K562 (cell line): ENCODE measurements at regions not wholly inside any gene's neighbourhood (a gene's known extent, or its start where the extent isn't known, plus 50 kb on each side); places are given as distances from the start of the nearest gene placed in this dataset.
A peak's percentile ranks its signal among the peaks of the same experiment; 100 is the strongest.
"Not testable (repeated sequence)": the region's sequence is repeated elsewhere in the genome, so short reads cannot be mapped to it uniquely, and the experiment has no call there.

Experiments used
- ATAC-seq: fragments of 200-7000 bp; cut with Tn5 transposase; 3 replicates; pipeline ENCODE4 v1.9.1; 2020; ENCODE audit warnings: moderate library complexity
- BruUV-seq: library from RNA; stranded (reverse); fragments of 400-500 nt; replicated peaks from 2 replicates; lab custom pipeline; 2021; lab: Mats Ljungman, UMichigan
- CTCF ChIA-PET: fragments of 300-600 bp; formaldehyde crosslinking; extraction: SDS; loops from one replicate; lab custom pipeline; 2021; ENCODE audit warnings: low intra/inter-chr PET ratio; lab: Yijun Ruan, JAX
- POLR2A ChIA-PET: fragments of 300-600, 350-650 bp; sonication (Branson Sonifier 250); formaldehyde crosslinking; extraction: SDS; loops from one replicate; lab custom pipeline; 2021; ENCODE audit warnings: antibody characterized with exemption, inconsistent platforms; lab: Yijun Ruan, JAX
- DNase-seq, 4 experiments: peaks; one replicate each; pipeline versions ENCODE4 v3.0.0 to v3.0.0-alpha.2; 2011 to 2018; ENCODE audit warnings: low spot score in 3 of 4, mixed read lengths in 3 of 4; ENCODE audit errors: extremely low read depth in 1 of 4
- FAIRE-seq: peaks from 2 replicates; lab custom pipeline; 2011; peaks lifted over from hg19 to GRCh38; lab: Jason Lieb, UNC
- H2AFZ ChIP-seq: 2 replicates; pipeline ENCODE4 v1.6.0; 2011; ENCODE audit warnings: low read depth, low read length, control low read depth, inconsistent platforms
- H3K27ac ChIP-seq: fragments of 200-600 bp; 3 replicates; pipeline ENCODE4 v1.8.0; 2011; ENCODE audit warnings: low read depth, mild to moderate bottlenecking, control low read depth, inconsistent platforms, low read length, moderate library complexity, mixed read lengths; ENCODE audit errors: extremely low read depth
- H3K27me3 ChIP-seq, 2 experiments: fragments of 300-600 bp in 1 of 2; 2 replicates in 1 of 2; 3 replicates in 1 of 2; pipeline versions ENCODE4 v1.6.0 to v1.8.0; 2011; ENCODE audit warnings: inconsistent platforms in 2 of 2, low read length in 2 of 2, mild to moderate bottlenecking in 1 of 2, mixed read lengths in 1 of 2, moderate library complexity in 1 of 2; ENCODE audit not compliant: control insufficient read depth in 2 of 2, insufficient read depth in 2 of 2
- H3K36me3 ChIP-seq: fragments of 300-600 bp; 3 replicates; pipeline ENCODE4 v1.8.0; 2011; ENCODE audit warnings: mild to moderate bottlenecking, low read length, inconsistent platforms; ENCODE audit not compliant: control insufficient read depth, insufficient read depth
- H3K4me1 ChIP-seq, 2 experiments: fragments of 200-600 bp in 1 of 2; replicated peaks in 1 of 2; 2 replicates in 1 of 2; 3 replicates in 1 of 2; pipeline versions ENCODE4 v1.5.1 to v1.8.0; 2011; ENCODE audit warnings: inconsistent platforms in 2 of 2, low read length in 2 of 2, mild to moderate bottlenecking in 1 of 2, mixed read lengths in 1 of 2, moderate library complexity in 1 of 2; ENCODE audit not compliant: control insufficient read depth in 2 of 2, insufficient read depth in 2 of 2
- H3K4me2 ChIP-seq: 2 replicates; pipeline ENCODE4 v1.6.1; 2011; ENCODE audit warnings: low read length, control low read depth, inconsistent platforms, mixed read lengths; ENCODE audit not compliant: insufficient read depth
- H3K4me3 ChIP-seq: fragments of 200-600 bp; sonication (generic), shearing (Covaris generic); 2 replicates; pipeline ENCODE4 v1.5.1; 2016; ENCODE audit warnings: control low read depth, inconsistent platforms
- H3K79me2 ChIP-seq: fragments of 200-600 bp; 3 replicates; pipeline ENCODE4 v1.8.0; 2011; ENCODE audit warnings: low read length, inconsistent platforms; ENCODE audit not compliant: control insufficient read depth, insufficient read depth
- H3K9ac ChIP-seq, 2 experiments: 2 replicates each; pipeline versions ENCODE4 v1.6.0 to v1.6.1; 2011; ENCODE audit warnings: low read depth in 2 of 2, low read length in 2 of 2, control low read depth in 1 of 2, inconsistent platforms in 1 of 2, mild to moderate bottlenecking in 1 of 2, mixed read lengths in 1 of 2; ENCODE audit not compliant: insufficient read depth in 1 of 2
- H3K9me1 ChIP-seq: one replicate; pipeline ENCODE4 v1.6.0; 2011; ENCODE audit warnings: inconsistent platforms, mild to moderate bottlenecking, low read length, moderate library complexity; ENCODE audit not compliant: control insufficient read depth, insufficient read depth
- H3K9me3 ChIP-seq: replicated peaks from 2 replicates; pipeline ENCODE4 v1.5.1; 2011; ENCODE audit warnings: low read depth, low read length, inconsistent platforms; ENCODE audit not compliant: control insufficient read depth, insufficient read depth
- H4K20me1 ChIP-seq: replicated peaks from 2 replicates; pipeline ENCODE4 v1.6.1; 2011; ENCODE audit warnings: low read length, inconsistent platforms, mixed read lengths; ENCODE audit not compliant: control insufficient read depth, insufficient read depth
- MED1 ChIP-seq: sonication (generic); formaldehyde crosslinking; IDR thresholded peaks from 2 replicates; pipeline ENCODE4 v1.8.1; 2023; ENCODE audit warnings: missing genetic modification reagents, borderline replicate concordance
- RAD21 ChIP-seq, 2 experiments: fragments of 250-450 bp in 1 of 2; fragments of 450-650 bp in 1 of 2; sonication (Bioruptor Pico) in 1 of 2; formaldehyde crosslinking in 1 of 2; IDR thresholded peaks in 1 of 2; conservative IDR thresholded peaks in 1 of 2; 2 replicates each; pipeline versions ENCODE4 v1.4.0 to v1.8.0; 2020 to 2022; ENCODE audit warnings: mild to moderate bottlenecking in 2 of 2, moderate library complexity in 1 of 2
- TRIM28 ChIP-seq: fragments of 450-650 bp; IDR thresholded peaks from 2 replicates; pipeline ENCODE4 v1.6.1; 2017
- ZBTB43 ChIP-seq: sonication (generic); formaldehyde crosslinking; IDR thresholded peaks from 2 replicates; pipeline ENCODE4 v1.8.0; 2023; ENCODE audit warnings: mild to moderate bottlenecking, missing genetic modification reagents
- ZNF431 ChIP-seq: sonication (generic); formaldehyde crosslinking; IDR thresholded peaks from 2 replicates; pipeline ENCODE4 v1.8.0; 2022; ENCODE audit warnings: mild to moderate bottlenecking, missing genetic modification reagents
- WGBS: fragments of 100-300 bp; shearing (Covaris generic); methylation state at CpG from one replicate; pipeline ENCODE4 v1.1.6; 2016; ENCODE audit warnings: low coverage, mixed read lengths; ENCODE audit not compliant: insufficient coverage; ENCODE audit errors: missing lambda C conversion rate; 5-methylcytosine and 5-hydroxymethylcytosine counted together
- in situ Hi-C: fragments of 300-500 bp; cut with MboI; formaldehyde crosslinking; loops from 4 replicates; pipeline ENCODE4 v1.15.0; 2018; ENCODE audit warnings: inconsistent platforms, mixed read lengths
- intact Hi-C: fragments of 100-400 bp; cut with micrococcal nuclease; formaldehyde crosslinking; loops from 2 replicates; pipeline ENCODE4 v1.14.2; 2022

GRCh38 chr15:87537295-87537694 is 719.2 kb downstream of the NTRK3 start (continued):
- no peak for TF ChIP-seq MED1
- TF ChIP-seq ZBTB43 (CRISPR knock-in tag): no peak

- ATAC-seq, DNase-seq, H3K9me1 ChIP-seq, H2AFZ ChIP-seq, H3K27ac ChIP-seq, in situ Hi-C loops, H3K79me2 ChIP-seq, FAIRE-seq, intact Hi-C loops, H3K9me3 ChIP-seq, BruUV-seq, H3K27me3 ChIP-seq, H3K4me3 ChIP-seq, H3K4me1 ChIP-seq, H3K9ac ChIP-seq, H3K36me3 ChIP-seq, CTCF ChIA-PET, H3K4me2 ChIP-seq: not testable (repeated sequence)
- 35% methylated on average over 1 of the region's 1 CpG for WGBS
- TF ChIP-seq ZNF431: peak; percentile 97
- TF ChIP-seq, all 486 proteins: peak for 1; not testable (repeated sequence) for 485
- POLR2A ChIA-PET, H4K20me1 ChIP-seq: not testable (repeated sequence)
These were observed 722.9 kb downstream of the NTRK3 start for GRCh38 chr15:87533637-87534036.

GRCh38 chr15:87528873-87529272 is 727.7 kb downstream of the NTRK3 start:
- no peak for DNase-seq
- Histone ChIP-seq H3K27ac (no peak overlapping the region), H3K79me2 (no peaks in the 10 kb centered on the region), H3K27me3 (no peaks in the 10 kb centered on the region), H3K4me1 (no peaks in the 10 kb centered on the region), H3K4me2 (no peak overlapping the region), H3K9ac (no peak overlapping the region)
- no peak for ATAC-seq
- intact Hi-C loops: no loop called here
- FAIRE-seq: no peak
- TF ChIP-seq TRIM28 (no peak), RAD21 (CRISPR knock-in tag; conservative IDR thresholded peaks at IDR 0.05 in 1 of 2, IDR thresholded peaks at IDR 0.05 in 1 of 2) (no peak)
- TF ChIP-seq, all 486 proteins: peak for 0
- ChIA-PET CTCF (no interaction called here), POLR2A (no interaction called here)
- no peaks in the 10 kb centered on the region; the same call in 2 of the 3 replicates for H3K36me3 ChIP-seq
- no peaks in the 10 kb centered on the region for H3K9me3 ChIP-seq
- H3K9me1 ChIP-seq: no peaks in the 10 kb centered on the region
- H4K20me1 ChIP-seq: no peaks in the 10 kb centered on the region
- no TSS peak for BruUV-seq
- in situ Hi-C loops: no loop called here
- no peak overlapping the region for H3K4me3 ChIP-seq
- H2AFZ ChIP-seq: no peak overlapping the region
